ENCODE measurements at regions not wholly inside any gene's neighbourhood (a gene's known extent, or its start where the extent isn't known, plus 50 kb on each side); places are given as distances from the start of the nearest gene placed in this dataset.
A peak's percentile ranks its signal among the peaks of the same experiment; 100 is the strongest.

- ChIA-PET CTCF (ENCODE audit: low intra/inter-chr PET ratio) (no interaction called here), POLR2A (no interaction called here)
- peaks cover 6 to 12% of the 10 kb centered on the region in 2 experiments; a peak in 4 of 5 replicates for H3K27me3 ChIP-seq (ENCODE audit: control insufficient read depth in 2 of 2, insufficient read depth in 2 of 2, low read length in 2 of 2)
- ATAC-seq (no peak), DNase-seq (ENCODE audit: extremely low read depth in 1 of 4, low spot score in 3 of 4) (no peak), FAIRE-seq (peak; percentile 65)
- intact Hi-C loops (cut with micrococcal nuclease), result no loop called here
- BruUV-seq (replicated peaks), result no TSS peak
- H3K9me1 ChIP-seq (ENCODE audit: control insufficient read depth, insufficient read depth, low read length), result no peaks in the 10 kb centered on the region
- in situ Hi-C loops (cut with MboI), result no loop called here
- H3K9me3 ChIP-seq (replicated peaks; ENCODE audit: control insufficient read depth, insufficient read depth, low read depth, low read length), result no peaks in the 10 kb centered on the region
- no peak overlapping the region for H3K4me2 ChIP-seq (ENCODE audit: insufficient read depth, low read length)
- WGBS (ENCODE audit: insufficient coverage, low coverage, missing lambda C conversion rate), result 2% methylated on average over 3 of the region's 3 CpGs
- H3K79me2 ChIP-seq (ENCODE audit: control insufficient read depth, insufficient read depth, low read length), result no peaks in the 10 kb centered on the region
- H2AFZ ChIP-seq (ENCODE audit: low read depth, low read length), result no peak overlapping the region
- no peak overlapping the region for H3K9ac ChIP-seq (ENCODE audit: insufficient read depth in 1 of 2, low read depth in 2 of 2, low read length in 2 of 2)
- H3K4me3 ChIP-seq, result no peak overlapping the region
- H3K36me3 ChIP-seq (ENCODE audit: control insufficient read depth, insufficient read depth, low read length), result no peaks in the 10 kb centered on the region
- H4K20me1 ChIP-seq (replicated peaks; ENCODE audit: control insufficient read depth, insufficient read depth, low read length), result no peaks in the 10 kb centered on the region
- no peaks in the 10 kb centered on the region for H3K4me1 ChIP-seq (replicated peaks in 1 of 2; ENCODE audit: control insufficient read depth in 2 of 2, insufficient read depth in 2 of 2, low read length in 2 of 2)
- no peak overlapping the region for H3K27ac ChIP-seq (ENCODE audit: extremely low read depth, low read depth, low read length)
- TF ChIP-seq FOXK2 (conservative IDR thresholded peaks at IDR 0.05 in 1 of 2, IDR thresholded peaks at IDR 0.05 in 1 of 2; ENCODE audit: low read depth in 2 of 2) (no peak), ARNT (IDR thresholded peaks at IDR 0.05) (no peak), POU5F1 (IDR thresholded peaks at IDR 0.05; ENCODE audit: borderline replicate concordance, low read depth, low read length, partially characterized antibody) (no peak), LARP7 (IDR thresholded peaks at IDR 0.05) (no peak), MGA (IDR thresholded peaks at IDR 0.05) (no peak), RBFOX2 (IDR thresholded peaks at IDR 0.05; ENCODE audit: low read depth, low read length) (no peak), ELF4 (CRISPR knock-in tag; IDR thresholded peaks at IDR 0.05) (no peak), STAT5A (IDR thresholded peaks at IDR 0.05; ENCODE audit: borderline replicate concordance, low read length) (no peak), RAD51 (IDR thresholded peaks at IDR 0.05; ENCODE audit: borderline replicate concordance, low read depth) (no peak), ZNF282 (CRISPR knock-in tag; IDR thresholded peaks at IDR 0.05) (no peak), ZNF76 (CRISPR knock-in tag; IDR thresholded peaks at IDR 0.05; ENCODE audit: borderline replicate concordance) (no peak), CCNT2 (IDR thresholded peaks at IDR 0.05; ENCODE audit: borderline replicate concordance, extremely low read depth, insufficient read length, low read depth, low read length) (no peak)
Observed at GRCh38 chr21:31546443-31547170, 112.9 kb upstream of the SOD1 start.
